NCI-H2081 treated with DMSO at 0.1 percent for 48 hours (cell line): ENCODE measurements at regions not wholly inside any gene's neighbourhood (a gene's known extent, or its start where the extent isn't known, plus 50 kb on each side); places are given as distances from the start of the nearest gene placed in this dataset.
"Not testable (repeated sequence)": the region's sequence is repeated elsewhere in the genome, so short reads cannot be mapped to it uniquely, and the experiment has no call there.

Experiments used
- DNase-seq: peaks from one replicate; lab custom pipeline; 2025; lab: John Stamatoyannopoulos, UW

GRCh38 chr7:66503551-66504031 is 125.1 kb upstream of the KCTD7 start:
- no peak for DNase-seq

- DNase-seq, result no peak
These were observed 124.5 kb upstream of the KCTD7 start for GRCh38 chr7:66504131-66504530.

GRCh38 chr7:66505009-66505408 is 123.7 kb upstream of the KCTD7 start:
- no peak for DNase-seq

GRCh38 chr7:66505531-66506451 is 122.9 kb upstream of the KCTD7 start:
- DNase-seq, result no peak

GRCh38 chr7:66506703-66507102 is 122.0 kb upstream of the KCTD7 start:
- not testable (repeated sequence) for DNase-seq

- no peak for DNase-seq
These were observed 120.9 kb upstream of the KCTD7 start for GRCh38 chr7:66507764-66508296.

GRCh38 chr7:66508431-66508830 is 120.2 kb upstream of the KCTD7 start:
- DNase-seq, result no peak

GRCh38 chr7:66514050-66514449 is 114.6 kb upstream of the KCTD7 start:
- no peak for DNase-seq

GRCh38 chr7:66517212-66517909 is 111.3 kb upstream of the KCTD7 start:
- no peak for DNase-seq

GRCh38 chr7:66518151-66518691 is 110.5 kb upstream of the KCTD7 start:
- DNase-seq, result no peak

GRCh38 chr7:66521675-66522074 is 107.0 kb upstream of the KCTD7 start:
- no peak for DNase-seq

GRCh38 chr7:66522518-66522917 is 106.2 kb upstream of the KCTD7 start:
- no peak for DNase-seq

- DNase-seq, result no peak
These were observed 105.3 kb upstream of the KCTD7 start for GRCh38 chr7:66523409-66523808.

GRCh38 chr7:66524738-66525137 is 103.9 kb upstream of the KCTD7 start:
- DNase-seq, result no peak

- not testable (repeated sequence) for DNase-seq
These were observed 101.9 kb upstream of the KCTD7 start for GRCh38 chr7:66526782-66527181.

- no peak for DNase-seq
These were observed 100.0 kb upstream of the KCTD7 start for GRCh38 chr7:66528652-66529051.

- no peak for DNase-seq
These were observed 98.6 kb upstream of the KCTD7 start for GRCh38 chr7:66529883-66530610.

- no peak for DNase-seq
These were observed 93.0 kb upstream of the KCTD7 start for GRCh38 chr7:66535414-66536329.

GRCh38 chr7:66537380-66537779 is 91.3 kb upstream of the KCTD7 start:
- DNase-seq, result no peak

GRCh38 chr7:66537876-66538275 is 90.8 kb upstream of the KCTD7 start:
- DNase-seq, result no peak

GRCh38 chr7:66539264-66539623 is 89.4 kb upstream of the KCTD7 start:
- no peak for DNase-seq
